Activated T-cell treated with anti-CD3 and anti-CD28 coated beads, Interleukin-2, amount 50 U/mL, for 72 hours (primary cell): ENCODE measurements at regions not wholly inside any gene's neighbourhood (a gene's known extent, or its start where the extent isn't known, plus 50 kb on each side); places are given as distances from the start of the nearest gene placed in this dataset.
"Not testable (repeated sequence)": the region's sequence is repeated elsewhere in the genome, so short reads cannot be mapped to it uniquely, and the experiment has no call there.

Source experiments
- ATAC-seq, 2 donors: fragments of 150-1000 bp; cut with Tn5 transposase; replicated peaks in 1 of 2; 2 replicates each; pipeline ENCODE4 v1.10.0; 2021; ENCODE audit warnings: moderate library complexity in 2 of 2, mild to moderate bottlenecking in 1 of 2
- DNase-seq, 2 donors: peaks; one replicate each; pipeline ENCODE4 v3.0.0; 2021 to 2022; ENCODE audit warnings: mixed read lengths in 1 of 2
- H3K27ac Mint-ChIP-seq: one replicate; pipeline ENCODE4 v1.8.0; 2022; ENCODE audit warnings: mild to moderate bottlenecking, moderate library complexity, mixed read lengths
- H3K27me3 Mint-ChIP-seq: one replicate; pipeline ENCODE4 v1.8.0; 2022; ENCODE audit warnings: low read depth, mixed read lengths
- H3K36me3 Mint-ChIP-seq, 2 donors: one replicate each; pipeline ENCODE4 v1.8.0; 2022; ENCODE audit warnings: mixed read lengths in 2 of 2, mild to moderate bottlenecking in 1 of 2; ENCODE audit not compliant: insufficient read depth in 2 of 2
- H3K4me1 Mint-ChIP-seq: one replicate; pipeline ENCODE4 v1.8.0; 2022; ENCODE audit warnings: low read depth, mixed read lengths
- H3K4me3 Mint-ChIP-seq, 2 donors: one replicate each; pipeline ENCODE4 v1.8.0; 2022; ENCODE audit warnings: mild to moderate bottlenecking in 2 of 2, mixed read lengths in 2 of 2, moderate library complexity in 2 of 2
- H3K9me3 Mint-ChIP-seq, 2 donors: one replicate each; pipeline ENCODE4 v1.8.0; 2022; ENCODE audit warnings: mixed read lengths in 2 of 2

- H3K4me1 Mint-ChIP-seq, result no peaks in the 10 kb centered on the region
- no peaks in the 10 kb centered on the region for H3K36me3 Mint-ChIP-seq
- no peak overlapping the region for H3K4me3 Mint-ChIP-seq
- DNase-seq, result no peak
- no peak for ATAC-seq
- H3K9me3 Mint-ChIP-seq, result no peaks in the 10 kb centered on the region
- H3K27me3 Mint-ChIP-seq, result no peaks in the 10 kb centered on the region
- no peak overlapping the region for H3K27ac Mint-ChIP-seq
These were observed 256.1 kb upstream of the NCAM1 start for GRCh38 chr11:112705148-112705547.

GRCh38 chr11:112706863-112707262 is 254.4 kb upstream of the NCAM1 start:
- ATAC-seq (no peak), DNase-seq (no peak)
- H3K9me3 Mint-ChIP-seq, result no peaks in the 10 kb centered on the region
- H3K4me3 Mint-ChIP-seq, result no peak overlapping the region
- H3K27me3 Mint-ChIP-seq, result no peaks in the 10 kb centered on the region
- no peak overlapping the region for H3K27ac Mint-ChIP-seq
- H3K36me3 Mint-ChIP-seq, result no peaks in the 10 kb centered on the region
- no peaks in the 10 kb centered on the region for H3K4me1 Mint-ChIP-seq

- not testable (repeated sequence) for H3K4me1 Mint-ChIP-seq, H3K27me3 Mint-ChIP-seq, H3K9me3 Mint-ChIP-seq, H3K36me3 Mint-ChIP-seq, ATAC-seq, H3K4me3 Mint-ChIP-seq, DNase-seq, H3K27ac Mint-ChIP-seq
These were observed 246.9 kb upstream of the NCAM1 start for GRCh38 chr11:112714340-112714739.

GRCh38 chr11:112715056-112715455 is 246.2 kb upstream of the NCAM1 start:
- ATAC-seq (no peak), DNase-seq (no peak)
- Mint-ChIP-seq H3K9me3 (no peaks in the 10 kb centered on the region), H3K4me1 (no peaks in the 10 kb centered on the region), H3K27ac (no peak overlapping the region), H3K4me3 (no peak overlapping the region), H3K27me3 (no peaks in the 10 kb centered on the region), H3K36me3 (no peaks in the 10 kb centered on the region)

- no peak overlapping the region for H3K4me3 Mint-ChIP-seq
- H3K4me1 Mint-ChIP-seq, result no peaks in the 10 kb centered on the region
- no peaks in the 10 kb centered on the region for H3K36me3 Mint-ChIP-seq
- peaks cover 11% of the 10 kb centered on the region for H3K27me3 Mint-ChIP-seq
- no peaks in the 10 kb centered on the region for H3K9me3 Mint-ChIP-seq
- ATAC-seq, result no peak
- no peak for DNase-seq
- no peak overlapping the region for H3K27ac Mint-ChIP-seq
These were observed 242.7 kb upstream of the NCAM1 start for GRCh38 chr11:112718483-112718882.

- Mint-ChIP-seq H3K9me3 (no peaks in the 10 kb centered on the region), H3K4me1 (no peaks in the 10 kb centered on the region), H3K36me3 (no peaks in the 10 kb centered on the region), H3K27ac (no peak overlapping the region), H3K27me3 (peaks cover 11% of the 10 kb centered on the region), H3K4me3 (no peak overlapping the region)
- ATAC-seq (no peak), DNase-seq (no peak)
These were observed 241.3 kb upstream of the NCAM1 start for GRCh38 chr11:112719736-112720525.

GRCh38 chr11:112722148-112722547 is 239.1 kb upstream of the NCAM1 start:
- DNase-seq (no peak), ATAC-seq (no peak)
- Mint-ChIP-seq H3K9me3 (no peaks in the 10 kb centered on the region), H3K4me1 (no peaks in the 10 kb centered on the region), H3K4me3 (no peak overlapping the region), H3K27ac (no peak overlapping the region), H3K27me3 (peaks cover 11% of the 10 kb centered on the region), H3K36me3 (no peaks in the 10 kb centered on the region)

GRCh38 chr11:112722876-112723275 is 238.3 kb upstream of the NCAM1 start:
- no peaks in the 10 kb centered on the region for H3K9me3 Mint-ChIP-seq
- DNase-seq, result no peak
- no peak overlapping the region for H3K27ac Mint-ChIP-seq
- H3K4me1 Mint-ChIP-seq, result no peaks in the 10 kb centered on the region
- no peaks in the 10 kb centered on the region for H3K36me3 Mint-ChIP-seq
- no peak for ATAC-seq
- H3K4me3 Mint-ChIP-seq, result no peak overlapping the region
- H3K27me3 Mint-ChIP-seq, result peaks cover 11% of the 10 kb centered on the region

GRCh38 chr11:112723676-112724495 is 237.3 kb upstream of the NCAM1 start:
- no peak overlapping the region for H3K27ac Mint-ChIP-seq
- no peak overlapping the region for H3K4me3 Mint-ChIP-seq
- H3K36me3 Mint-ChIP-seq, result no peaks in the 10 kb centered on the region
- no peak for DNase-seq
- H3K4me1 Mint-ChIP-seq, result no peaks in the 10 kb centered on the region
- H3K27me3 Mint-ChIP-seq, result peaks cover 11% of the 10 kb centered on the region
- no peak for ATAC-seq
- no peaks in the 10 kb centered on the region for H3K9me3 Mint-ChIP-seq

GRCh38 chr11:112724496-112724790 is 236.8 kb upstream of the NCAM1 start:
- Mint-ChIP-seq H3K4me1 (no peaks in the 10 kb centered on the region), H3K27me3 (peaks cover 11% of the 10 kb centered on the region), H3K9me3 (no peaks in the 10 kb centered on the region), H3K36me3 (no peaks in the 10 kb centered on the region), H3K4me3 (no peak overlapping the region), H3K27ac (no peak overlapping the region)
- no peak for DNase-seq
- no peak for ATAC-seq

- no peaks in the 10 kb centered on the region for H3K36me3 Mint-ChIP-seq
- ATAC-seq, result no peak
These were observed 235.6 kb upstream of the NCAM1 start for GRCh38 chr11:112725636-112726035.

GRCh38 chr11:112727341-112727841 is 233.8 kb upstream of the NCAM1 start:
- Mint-ChIP-seq H3K9me3 (no peaks in the 10 kb centered on the region), H3K36me3 (no peaks in the 10 kb centered on the region), H3K4me3 (no peak overlapping the region), H3K27ac (no peak overlapping the region), H3K4me1 (no peaks in the 10 kb centered on the region), H3K27me3 (peaks cover 3% of the 10 kb centered on the region)
- ATAC-seq, result no peak
- DNase-seq, result no peak

More at GRCh38 chr11:112725636-112726035, 235.6 kb upstream of the NCAM1 start:
- H3K27me3 Mint-ChIP-seq, result peaks cover 11% of the 10 kb centered on the region
- H3K27ac Mint-ChIP-seq, result no peak overlapping the region
- DNase-seq, result no peak
- no peak overlapping the region for H3K4me3 Mint-ChIP-seq
- no peaks in the 10 kb centered on the region for H3K9me3 Mint-ChIP-seq
- H3K4me1 Mint-ChIP-seq, result no peaks in the 10 kb centered on the region

GRCh38 chr11:112728288-112728687 is 232.9 kb upstream of the NCAM1 start:
- Mint-ChIP-seq H3K27ac (no peak overlapping the region), H3K4me1 (no peaks in the 10 kb centered on the region), H3K27me3 (no peaks in the 10 kb centered on the region), H3K36me3 (no peaks in the 10 kb centered on the region), H3K4me3 (no peak overlapping the region), H3K9me3 (peaks cover 0 to 2% of the 10 kb centered on the region in 2 donors)
- DNase-seq (no peak), ATAC-seq (no peak)
